Memory B cell (primary cell): ENCODE measurements at regions not wholly inside any gene's neighbourhood (a gene's known extent, or its start where the extent isn't known, plus 50 kb on each side); places are given as distances from the start of the nearest gene placed in this dataset.
"Not testable (repeated sequence)": the region's sequence is repeated elsewhere in the genome, so short reads cannot be mapped to it uniquely, and the experiment has no call there.

ENCODE experiments used
- ATAC-seq: fragments of 150-1000 bp; cut with Tn5 transposase; 2 replicates; pipeline ENCODE4 v1.10.0; 2021; ENCODE audit warnings: low read depth, mild to moderate bottlenecking, moderate library complexity
- DNase-seq, 2 donors: peaks; one replicate each; pipeline ENCODE4 v3.0.0; 2022; ENCODE audit warnings: low spot score in 2 of 2
- H3K27ac Mint-ChIP-seq: one replicate; pipeline ENCODE4 v1.8.0; 2022; ENCODE audit warnings: mild to moderate bottlenecking, moderate library complexity, mixed read lengths
- H3K27me3 Mint-ChIP-seq: one replicate; pipeline ENCODE4 v1.8.0; 2022; ENCODE audit warnings: mixed read lengths
- H3K36me3 Mint-ChIP-seq: one replicate; pipeline ENCODE4 v1.8.0; 2022; ENCODE audit warnings: mild to moderate bottlenecking, mixed read lengths
- H3K4me1 Mint-ChIP-seq: one replicate; pipeline ENCODE4 v1.8.0; 2022; ENCODE audit warnings: mixed read lengths
- H3K4me3 Mint-ChIP-seq: one replicate; pipeline ENCODE4 v1.8.0; 2022; ENCODE audit warnings: mild to moderate bottlenecking, moderate library complexity, mixed read lengths
- H3K9me3 Mint-ChIP-seq: one replicate; pipeline ENCODE4 v1.8.0; 2022; ENCODE audit warnings: mixed read lengths

DNA sequence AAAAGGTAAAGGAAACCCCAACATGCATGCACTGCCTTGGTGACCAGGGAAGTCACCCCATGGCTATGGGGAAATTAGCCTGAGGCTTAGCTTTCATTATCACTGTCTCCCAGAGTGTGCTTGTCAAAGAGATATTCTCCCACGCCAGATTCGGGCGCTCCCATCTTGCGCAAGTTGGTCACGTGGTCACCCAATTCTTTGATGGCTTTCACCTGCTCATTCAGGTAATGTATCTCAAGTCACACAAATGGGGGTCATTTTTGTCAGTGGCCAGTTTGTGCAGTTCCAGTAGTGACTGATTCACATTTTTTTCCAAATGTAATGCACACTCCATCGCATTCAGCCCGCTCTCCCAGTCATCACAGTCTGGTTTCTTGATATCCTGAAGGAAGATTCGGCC is 107.6 kb upstream of the UBE2E3 start:
- H3K27ac Mint-ChIP-seq, H3K36me3 Mint-ChIP-seq, H3K9me3 Mint-ChIP-seq, H3K4me3 Mint-ChIP-seq, DNase-seq, H3K27me3 Mint-ChIP-seq, ATAC-seq, H3K4me1 Mint-ChIP-seq: not testable (repeated sequence)

DNA sequence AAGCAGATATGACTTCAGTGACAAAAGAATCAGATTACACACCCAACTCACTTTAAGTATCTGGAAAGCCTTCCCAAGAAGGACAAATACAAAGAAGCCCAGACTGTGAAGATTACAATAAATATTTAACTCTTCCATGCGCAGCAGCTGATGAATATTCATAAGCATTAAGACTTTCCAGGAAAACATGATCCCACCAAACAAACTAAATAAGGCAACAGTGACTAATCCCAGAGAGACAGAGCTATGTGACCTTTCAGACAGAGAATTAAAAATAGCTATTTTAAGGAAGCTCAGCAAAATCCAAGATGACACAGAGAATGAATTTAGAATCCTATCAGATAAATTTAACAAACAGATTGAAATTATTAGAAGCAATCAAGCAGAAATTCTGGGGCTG is 108.2 kb upstream of the UBE2E3 start:
- no peak for DNase-seq
- Mint-ChIP-seq H3K27me3 (peaks cover 2% of the 10 kb centered on the region), H3K9me3 (peaks cover 3% of the 10 kb centered on the region), H3K4me3 (no peak overlapping the region), H3K4me1 (no peaks in the 10 kb centered on the region), H3K36me3 (no peaks in the 10 kb centered on the region), H3K27ac (no peak overlapping the region)
- ATAC-seq, result no peak

DNA sequence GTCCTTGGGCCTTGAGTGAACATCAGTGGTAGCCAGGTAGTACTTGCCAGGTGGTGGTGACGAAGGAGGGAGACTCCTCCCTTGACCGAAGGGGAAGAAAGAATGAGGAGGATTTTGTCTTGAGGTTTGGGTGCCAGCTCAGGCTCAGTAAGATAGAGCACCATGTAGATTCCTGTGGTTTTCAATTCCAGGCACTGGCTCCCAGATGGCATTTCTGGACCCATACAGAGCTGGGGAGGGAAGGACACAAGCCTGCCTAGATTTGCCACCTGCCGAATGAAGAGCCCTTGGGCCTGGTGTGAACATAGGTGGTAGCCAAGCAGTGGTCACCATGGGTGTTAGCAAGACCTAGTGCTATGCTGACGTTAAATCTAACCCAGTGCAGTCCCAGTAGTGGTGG is 108.8 kb upstream of the UBE2E3 start:
- ATAC-seq (no peak), DNase-seq (no peak)
- Mint-ChIP-seq H3K27me3 (peaks cover 2% of the 10 kb centered on the region), H3K4me3 (no peak overlapping the region), H3K36me3 (no peaks in the 10 kb centered on the region), H3K27ac (no peak overlapping the region), H3K9me3 (peaks cover under 1% of the 10 kb centered on the region), H3K4me1 (no peaks in the 10 kb centered on the region)

DNA sequence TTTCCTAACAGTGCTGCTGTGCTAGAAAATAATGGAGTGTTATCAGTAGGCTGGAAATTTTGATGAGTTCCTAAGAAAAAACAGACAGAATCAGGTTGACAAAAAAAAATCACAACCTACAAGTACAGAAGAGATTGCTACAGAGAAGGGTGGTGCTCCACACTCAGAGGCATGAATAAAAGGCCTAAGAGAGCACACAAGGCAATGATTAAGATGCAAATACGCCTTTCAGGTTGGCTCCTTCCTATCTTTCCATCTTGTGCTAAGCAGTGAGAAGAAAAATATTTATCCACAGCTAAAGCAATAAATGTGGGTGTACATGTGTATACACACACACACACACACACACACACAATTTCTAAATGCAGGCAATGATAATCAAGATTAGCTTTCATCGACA is 130.6 kb upstream of the UBE2E3 start:
- no peaks in the 10 kb centered on the region for H3K4me1 Mint-ChIP-seq
- H3K27me3 Mint-ChIP-seq, result no peaks in the 10 kb centered on the region
- DNase-seq, result no peak
- H3K27ac Mint-ChIP-seq, result no peak overlapping the region
- no peaks in the 10 kb centered on the region for H3K9me3 Mint-ChIP-seq
- no peak overlapping the region for H3K4me3 Mint-ChIP-seq
- H3K36me3 Mint-ChIP-seq, result no peaks in the 10 kb centered on the region
- no peak for ATAC-seq

DNA sequence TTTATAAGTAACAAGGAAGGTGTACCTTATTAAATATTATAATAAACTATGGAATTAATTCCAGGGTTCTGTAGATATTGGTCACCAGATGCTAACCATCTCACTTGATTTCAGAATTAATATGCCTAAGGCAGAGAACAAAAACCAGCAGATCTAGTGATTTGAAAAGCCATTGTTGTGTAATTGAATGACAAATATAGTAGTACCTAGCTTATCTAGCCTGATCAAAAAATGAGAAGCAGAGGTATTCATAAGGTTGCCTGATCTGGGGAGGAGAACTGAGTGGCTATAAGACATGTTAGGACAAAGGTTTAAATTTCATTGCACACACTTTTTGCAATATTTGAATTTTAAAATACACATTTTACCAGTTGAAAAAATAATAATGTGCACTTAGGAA is 132.0 kb upstream of the UBE2E3 start:
- DNase-seq (no peak), ATAC-seq (no peak)
- Mint-ChIP-seq H3K36me3 (no peaks in the 10 kb centered on the region), H3K4me3 (no peak overlapping the region), H3K4me1 (no peaks in the 10 kb centered on the region), H3K9me3 (no peaks in the 10 kb centered on the region), H3K27me3 (no peaks in the 10 kb centered on the region), H3K27ac (no peak overlapping the region)

DNA sequence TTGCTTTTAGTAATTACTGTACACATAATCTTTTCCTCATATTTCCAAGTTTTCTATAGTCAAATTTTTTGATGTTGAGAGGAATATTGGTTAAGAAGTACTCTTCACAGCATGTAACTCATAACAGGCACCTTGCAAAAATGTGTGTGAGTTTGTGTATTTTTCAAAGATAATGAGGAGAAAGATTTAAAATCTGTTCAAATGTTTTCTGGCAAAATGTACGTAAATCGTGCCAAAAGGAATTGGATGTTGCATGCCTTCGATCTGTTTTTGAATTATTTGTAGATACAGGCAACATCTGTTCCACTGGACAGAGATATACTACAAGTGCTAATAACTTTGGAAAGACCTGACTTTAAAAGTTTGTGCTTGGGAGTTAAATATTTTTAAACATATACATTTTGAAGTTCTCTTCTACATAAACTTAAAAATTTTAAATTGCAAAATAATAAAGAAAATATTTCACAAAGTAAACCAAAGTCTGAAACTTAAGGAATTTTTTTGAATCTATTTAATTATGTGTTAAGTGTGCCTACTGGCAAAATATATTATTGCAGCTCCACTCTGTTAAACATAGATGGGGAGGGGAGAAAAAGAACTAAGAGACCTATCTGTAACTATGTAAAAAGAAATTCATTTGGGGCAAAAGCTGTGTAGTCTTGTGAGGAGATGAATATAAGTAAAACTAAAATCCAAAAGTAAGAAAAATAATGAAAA is 133.5 kb upstream of the UBE2E3 start:
- H3K4me1 Mint-ChIP-seq, result no peaks in the 10 kb centered on the region
- no peaks in the 10 kb centered on the region for H3K27me3 Mint-ChIP-seq
- H3K36me3 Mint-ChIP-seq, result no peaks in the 10 kb centered on the region
- no peak overlapping the region for H3K4me3 Mint-ChIP-seq
- DNase-seq (no peak), ATAC-seq (no peak)
- no peak overlapping the region for H3K27ac Mint-ChIP-seq
- H3K9me3 Mint-ChIP-seq, result no peaks in the 10 kb centered on the region

DNA sequence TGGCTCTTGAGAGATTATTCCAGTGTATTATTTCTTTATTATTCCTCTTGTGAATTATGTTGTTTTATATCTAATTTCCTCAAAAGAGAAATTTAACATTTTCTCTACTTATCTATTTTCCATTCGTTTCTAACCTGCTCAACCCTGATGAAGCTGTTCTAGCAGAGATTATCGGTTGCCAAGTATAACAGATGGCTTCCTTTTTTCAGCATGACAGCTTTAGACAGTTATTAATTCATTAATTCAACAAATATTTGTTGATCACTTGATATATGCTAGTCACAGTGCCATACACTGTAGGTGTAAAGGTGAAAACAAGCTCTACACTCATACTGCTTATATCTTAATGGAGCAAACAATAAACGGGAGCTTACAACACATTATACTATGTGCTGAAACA is 137.9 kb upstream of the UBE2E3 start:
- DNase-seq (no peak), ATAC-seq (no peak)
- no peak overlapping the region for H3K4me3 Mint-ChIP-seq
- no peak overlapping the region for H3K27ac Mint-ChIP-seq
- no peaks in the 10 kb centered on the region for H3K9me3 Mint-ChIP-seq
- H3K4me1 Mint-ChIP-seq, result no peaks in the 10 kb centered on the region
- H3K27me3 Mint-ChIP-seq, result no peaks in the 10 kb centered on the region
- H3K36me3 Mint-ChIP-seq, result no peaks in the 10 kb centered on the region

DNA sequence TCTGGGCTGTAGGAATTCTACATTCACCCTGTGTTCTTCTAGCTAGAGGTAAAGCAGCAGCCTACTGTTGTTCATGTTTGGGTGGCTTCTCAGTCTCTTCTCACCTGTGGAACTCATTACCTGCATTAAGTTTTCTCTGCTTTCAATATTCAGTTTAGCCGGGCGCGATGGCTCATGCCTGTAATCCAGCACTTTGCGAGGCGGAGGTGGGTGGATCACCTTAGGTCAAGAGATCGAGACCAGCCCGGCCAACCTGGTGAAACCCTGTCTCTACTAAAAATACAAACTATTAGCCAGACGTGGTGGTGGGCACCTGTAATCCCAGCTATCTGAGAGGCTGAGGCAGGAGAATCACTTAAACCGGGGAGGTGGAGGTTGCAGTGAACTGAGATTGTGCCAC is 139.8 kb upstream of the UBE2E3 start:
- Mint-ChIP-seq H3K4me3 (no peak overlapping the region), H3K27ac (no peak overlapping the region), H3K36me3 (no peaks in the 10 kb centered on the region), H3K27me3 (no peaks in the 10 kb centered on the region), H3K4me1 (no peaks in the 10 kb centered on the region), H3K9me3 (no peaks in the 10 kb centered on the region)
- no peak for DNase-seq
- ATAC-seq, result no peak

DNA sequence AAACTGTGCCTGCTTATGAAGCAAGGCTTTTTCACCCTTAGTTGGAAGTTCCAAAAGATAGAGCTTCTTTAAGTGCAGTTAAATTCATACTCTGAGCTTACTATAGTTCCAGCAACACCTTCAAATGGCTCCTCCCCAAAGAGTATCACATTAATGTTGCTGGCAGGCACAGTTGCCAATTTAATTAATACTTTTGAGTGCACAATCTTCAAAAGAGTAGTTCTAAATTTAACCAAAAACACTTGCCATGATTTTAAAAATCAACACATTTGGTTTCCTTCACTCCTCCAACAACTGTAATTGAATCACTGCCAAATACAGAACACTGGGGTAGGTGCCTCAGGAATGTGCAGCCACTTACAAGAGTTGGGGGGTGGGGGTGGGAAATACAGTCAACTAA is 150.6 kb upstream of the UBE2E3 start:
- Mint-ChIP-seq H3K9me3 (no peaks in the 10 kb centered on the region), H3K4me1 (no peaks in the 10 kb centered on the region), H3K36me3 (no peaks in the 10 kb centered on the region), H3K27ac (no peak overlapping the region), H3K4me3 (no peak overlapping the region), H3K27me3 (peaks cover 6% of the 10 kb centered on the region)
- ATAC-seq, result no peak
- DNase-seq, result no peak

DNA sequence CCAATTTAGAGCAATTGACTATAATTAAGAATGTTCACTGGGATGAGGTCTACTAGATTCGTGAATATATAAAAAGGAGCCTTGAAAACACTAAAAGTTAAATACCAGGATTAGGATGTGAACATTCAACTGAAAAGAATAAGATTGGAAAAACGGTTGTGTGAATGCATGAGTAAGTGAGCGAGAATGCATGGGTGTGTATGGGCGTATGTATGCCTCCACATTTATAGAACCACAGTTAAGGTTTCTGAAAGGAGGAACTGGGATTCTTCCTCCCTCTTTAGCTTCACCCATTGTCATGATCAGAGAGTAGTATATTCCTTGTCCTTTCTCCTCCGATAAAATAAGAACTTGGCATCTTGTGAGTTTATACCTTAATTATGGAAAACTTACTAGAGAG is 151.1 kb upstream of the UBE2E3 start:
- Mint-ChIP-seq H3K27me3 (peaks cover 7% of the 10 kb centered on the region), H3K9me3 (no peaks in the 10 kb centered on the region), H3K36me3 (no peaks in the 10 kb centered on the region), H3K4me1 (no peaks in the 10 kb centered on the region), H3K27ac (no peak overlapping the region), H3K4me3 (no peak overlapping the region)
- ATAC-seq (no peak), DNase-seq (no peak)

DNA sequence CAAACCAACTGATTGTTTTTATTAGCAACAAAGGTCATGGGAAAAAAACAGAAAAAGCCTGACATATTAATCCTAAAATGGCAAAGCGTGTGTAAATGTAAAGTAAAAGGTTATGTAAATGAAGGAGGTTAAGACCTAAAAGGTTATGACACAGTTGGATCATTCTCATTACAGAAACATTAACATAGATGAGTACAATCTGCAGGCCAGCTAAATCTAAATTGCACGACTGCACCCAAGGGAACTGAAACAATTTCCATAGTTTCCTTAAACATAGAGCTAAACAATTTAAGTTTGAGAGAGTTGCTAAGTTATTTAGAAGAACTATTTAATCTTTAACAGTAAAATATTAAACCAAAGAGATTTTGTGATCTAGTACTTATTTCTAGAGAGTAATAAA is 151.6 kb upstream of the UBE2E3 start:
- ATAC-seq (no peak), DNase-seq (no peak)
- Mint-ChIP-seq H3K27ac (no peak overlapping the region), H3K36me3 (no peaks in the 10 kb centered on the region), H3K9me3 (no peaks in the 10 kb centered on the region), H3K4me3 (no peak overlapping the region), H3K4me1 (no peaks in the 10 kb centered on the region), H3K27me3 (peaks cover 7% of the 10 kb centered on the region)

DNA sequence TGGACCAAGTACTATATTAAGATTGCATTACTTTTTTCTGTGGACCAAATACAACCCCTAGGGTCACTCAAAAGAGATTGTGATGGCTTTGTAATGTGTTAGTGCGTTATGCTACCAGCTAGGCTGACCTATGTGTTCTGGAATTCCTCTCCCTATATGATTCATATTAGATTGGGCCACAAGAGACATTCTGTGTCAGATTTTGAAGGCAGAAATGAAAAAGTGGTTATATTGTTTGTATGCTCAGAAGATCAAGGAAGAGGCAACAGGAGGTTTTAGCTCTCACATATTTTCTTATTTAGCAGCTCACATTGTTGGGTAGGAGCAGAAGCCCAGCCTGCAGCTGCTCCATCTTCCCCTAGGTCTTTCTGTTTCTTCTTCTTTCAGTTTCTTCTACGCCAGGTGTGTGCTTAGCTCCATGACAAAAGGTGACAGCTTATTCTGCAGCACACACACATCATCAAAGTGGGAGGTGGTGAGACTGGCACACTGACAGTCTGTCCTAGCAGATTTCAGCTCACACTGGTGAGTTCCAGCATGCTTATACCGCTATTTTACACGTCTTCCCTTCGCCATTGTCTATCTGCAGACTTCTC is 156.8 kb upstream of the UBE2E3 start:
- Mint-ChIP-seq H3K36me3 (no peaks in the 10 kb centered on the region), H3K9me3 (no peaks in the 10 kb centered on the region), H3K27ac (no peak overlapping the region), H3K4me3 (no peak overlapping the region), H3K27me3 (peaks cover 7% of the 10 kb centered on the region), H3K4me1 (no peaks in the 10 kb centered on the region)
- DNase-seq (no peak), ATAC-seq (no peak)

DNA sequence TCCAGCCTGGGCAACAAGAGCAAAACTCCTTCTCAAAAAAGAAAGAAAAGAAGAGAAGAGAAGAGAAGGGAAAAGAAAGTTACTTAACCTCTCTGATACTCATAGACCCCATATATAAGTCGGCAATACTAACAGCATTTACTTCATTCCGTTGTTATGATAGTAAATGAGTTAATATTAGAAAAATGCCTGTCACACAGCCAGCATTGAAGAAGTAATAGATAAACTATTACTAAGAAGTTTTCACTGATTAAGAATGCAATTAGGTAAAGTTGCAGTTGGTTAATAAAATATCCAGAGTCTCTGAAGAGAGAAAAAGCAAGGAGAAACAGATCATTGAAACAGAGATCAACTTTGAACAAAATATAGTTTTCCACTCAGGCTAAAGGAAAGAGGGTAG is 161.3 kb upstream of the UBE2E3 start:
- no peak for ATAC-seq
- Mint-ChIP-seq H3K36me3 (no peaks in the 10 kb centered on the region), H3K9me3 (peaks cover 2% of the 10 kb centered on the region), H3K27ac (no peak overlapping the region), H3K4me1 (no peaks in the 10 kb centered on the region), H3K27me3 (no peaks in the 10 kb centered on the region), H3K4me3 (no peak overlapping the region)
- no peak for DNase-seq

DNA sequence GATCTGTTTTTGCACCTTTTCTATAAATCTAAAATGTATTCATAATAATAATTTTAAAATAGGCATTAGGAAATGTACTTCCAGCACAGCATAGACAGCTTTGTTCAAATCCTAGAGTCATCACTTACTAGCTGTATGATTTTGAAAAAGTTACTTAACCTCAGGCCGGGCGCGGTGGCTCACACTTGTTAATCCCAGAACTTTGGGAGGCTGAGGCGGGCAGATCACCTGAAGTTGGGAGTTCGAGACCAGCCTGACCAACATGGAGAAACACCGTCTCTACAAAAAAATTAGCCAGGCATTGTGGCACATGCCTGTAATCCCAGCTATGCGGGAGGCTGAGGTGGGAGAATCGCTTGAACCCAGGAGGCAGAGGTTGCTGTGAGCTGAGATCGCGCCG is 161.7 kb upstream of the UBE2E3 start:
- not testable (repeated sequence) for H3K36me3 Mint-ChIP-seq, H3K4me3 Mint-ChIP-seq, ATAC-seq, H3K27ac Mint-ChIP-seq, H3K27me3 Mint-ChIP-seq, DNase-seq, H3K4me1 Mint-ChIP-seq, H3K9me3 Mint-ChIP-seq

DNA sequence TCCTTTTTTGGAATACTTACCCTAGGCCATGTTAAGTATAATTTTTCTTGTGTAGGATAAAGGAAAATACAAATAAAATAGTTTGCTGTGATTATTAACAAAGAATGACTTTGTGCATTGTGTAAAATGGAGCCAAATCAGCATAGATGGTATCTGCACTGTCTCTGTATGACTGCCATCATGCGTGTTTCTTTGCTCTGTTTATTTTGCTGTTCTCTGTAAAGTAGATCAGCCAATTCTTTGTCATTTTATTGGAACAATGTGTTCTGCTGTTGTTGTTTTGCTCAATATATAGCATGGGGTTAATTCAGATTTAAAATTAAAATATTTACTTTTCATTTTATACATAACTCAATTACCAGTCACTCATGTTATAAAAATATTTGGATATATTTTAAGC is 181.3 kb upstream of the UBE2E3 start:
- Mint-ChIP-seq H3K27me3 (no peaks in the 10 kb centered on the region), H3K27ac (no peak overlapping the region), H3K9me3 (no peaks in the 10 kb centered on the region), H3K4me1 (no peaks in the 10 kb centered on the region), H3K36me3 (no peaks in the 10 kb centered on the region), H3K4me3 (no peak overlapping the region)
- no peak for ATAC-seq
- no peak for DNase-seq
